ENCODE measurements at regions not wholly inside any gene's neighbourhood (a gene's known extent, or its start where the extent isn't known, plus 50 kb on each side); places are given as distances from the start of the nearest gene placed in this dataset.

DNA sequence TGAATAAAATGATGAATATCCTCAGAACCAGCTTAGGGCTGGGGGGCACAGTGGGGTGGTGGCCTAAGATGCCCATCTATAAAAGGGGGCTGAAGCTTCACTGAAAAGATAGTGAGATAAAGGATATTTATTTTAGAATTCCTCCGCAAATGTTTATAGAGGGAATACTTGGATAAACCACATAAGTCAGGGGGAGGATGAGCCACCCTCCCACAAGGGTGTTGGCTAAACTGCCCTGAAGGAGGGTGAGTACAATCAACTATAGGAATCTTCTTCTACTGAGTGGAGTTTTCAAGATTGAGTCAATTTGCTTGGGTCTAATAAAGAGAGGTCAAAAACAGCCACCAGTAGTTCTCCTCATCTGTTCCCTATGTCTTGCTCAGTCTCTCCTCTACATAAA lies 114.5 kb upstream of the TANK start:
- TF ChIP-seq YY1 (IDR thresholded peaks at IDR 0.05; ENCODE audit: insufficient read depth, insufficient read length): no peak
- no peak for TF ChIP-seq ZNF274 (IDR thresholded peaks at IDR 0.05; ENCODE audit: low read depth, low read length)
- TF ChIP-seq SUZ12 (IDR thresholded peaks at IDR 0.05; ENCODE audit: extremely low read depth, insufficient read depth, insufficient read length): no peak
